DOHH2 (cell line): ENCODE measurements at regions not wholly inside any gene's neighbourhood (a gene's known extent, or its start where the extent isn't known, plus 50 kb on each side); places are given as distances from the start of the nearest gene placed in this dataset.
"Not testable (repeated sequence)": the region's sequence is repeated elsewhere in the genome, so short reads cannot be mapped to it uniquely, and the experiment has no call there.

Experiments
- H3F3A ChIP-seq: fragments of 200-600 bp; sonication (generic), shearing (Covaris generic); 2 replicates; pipeline ENCODE4 v1.6.0; 2016; ENCODE audit warnings: antibody characterized with exemption, mild to moderate bottlenecking; ENCODE audit not compliant: control insufficient read depth, insufficient read depth
- H3K27ac ChIP-seq: fragments of 200-600 bp; sonication (generic); 2 replicates; pipeline ENCODE4 v1.5.1; 2014; ENCODE audit warnings: low read depth, mild to moderate bottlenecking, low read length, moderate library complexity
- H3K27me3 ChIP-seq: fragments of 200-600 bp; sonication (generic); 2 replicates; pipeline ENCODE4 v1.6.1; 2014; ENCODE audit warnings: mild to moderate bottlenecking, low read length, mixed read lengths; ENCODE audit not compliant: control insufficient read depth
- H3K36me3 ChIP-seq: fragments of 200-600 bp; sonication (generic); 2 replicates; pipeline ENCODE4 v1.6.1; 2014; ENCODE audit warnings: mild to moderate bottlenecking, low read length, moderate library complexity, mixed read lengths; ENCODE audit not compliant: control insufficient read depth
- H3K4me1 ChIP-seq: fragments of 200-600 bp; sonication (generic); 2 replicates; pipeline ENCODE4 v1.6.1; 2014; ENCODE audit warnings: mild to moderate bottlenecking, low read length, mixed read lengths; ENCODE audit not compliant: control insufficient read depth
- H3K4me2 ChIP-seq: fragments of 200-600 bp; sonication (generic); 2 replicates; pipeline ENCODE4 v1.6.0; 2014; ENCODE audit warnings: mild to moderate bottlenecking, low read length, moderate library complexity
- H3K4me3 ChIP-seq: fragments of 200-600 bp; sonication (generic); 2 replicates; pipeline ENCODE4 v1.5.1; 2014; ENCODE audit warnings: mild to moderate bottlenecking, low read length, mixed read lengths
- H3K79me2 ChIP-seq: fragments of 200-600 bp; sonication (generic); 2 replicates; pipeline ENCODE4 v1.6.1; 2014; ENCODE audit warnings: mild to moderate bottlenecking, low read length, mixed read lengths; ENCODE audit not compliant: control insufficient read depth
- H3K9me2 ChIP-seq: fragments of 200-600 bp; sonication (generic); replicated peaks from 2 replicates; pipeline ENCODE4 v1.6.1; 2014; ENCODE audit warnings: mild to moderate bottlenecking, low read length, mixed read lengths; ENCODE audit not compliant: control insufficient read depth
- H3K9me3 ChIP-seq: fragments of 200-600 bp; sonication (generic); 2 replicates; pipeline ENCODE4 v1.6.1; 2014; ENCODE audit warnings: antibody characterized with exemption, low read length, mixed read lengths; ENCODE audit not compliant: control insufficient read depth, insufficient read depth
- H4K20me1 ChIP-seq: fragments of 200-600 bp; sonication (generic); 2 replicates; pipeline ENCODE4 v1.6.0; 2014; ENCODE audit warnings: low read depth, mild to moderate bottlenecking, antibody characterized with exemption, low read length, moderate library complexity; ENCODE audit not compliant: control insufficient read depth, insufficient read depth
- EZH2phosphoT487 ChIP-seq: fragments of 200-600 bp; sonication (generic); IDR thresholded peaks from 2 replicates; pipeline ENCODE4 v1.6.1; 2017; ENCODE audit warnings: borderline replicate concordance, mild to moderate bottlenecking, antibody characterized with exemption, low read length, moderate library complexity, mixed read lengths
- TF ChIP-seq, protein P1 (sequence below): fragments of 200-600 bp; sonication (generic); IDR thresholded peaks from one replicate; pipeline ENCODE4 v1.5.1; 2014; ENCODE audit warnings: antibody characterized with exemption, mild to moderate bottlenecking, low read depth, low read length; ENCODE audit not compliant: poor library complexity, severe bottlenecking

DNA sequence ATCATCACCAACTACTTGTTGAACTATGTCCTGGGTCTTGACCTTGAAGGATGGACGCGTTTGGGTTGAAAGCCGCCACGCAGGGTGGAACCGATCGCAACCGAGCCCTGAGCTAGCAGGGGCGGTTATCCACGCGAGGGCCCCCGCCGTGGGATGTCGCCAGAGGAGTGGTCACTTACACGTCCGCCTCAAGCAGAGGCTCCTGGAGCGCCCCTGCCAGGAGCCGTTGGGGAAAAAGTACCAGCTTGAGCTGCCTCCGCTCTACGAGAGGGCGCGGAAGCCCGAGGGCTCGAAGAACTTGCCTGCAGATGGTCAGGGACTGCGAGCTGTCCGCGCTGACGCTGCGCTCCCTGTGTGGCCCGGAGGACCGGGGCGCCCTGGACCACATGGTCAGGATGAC lies 100.7 kb upstream of the OR4C13 start:
- Histone ChIP-seq H3K79me2 (no peaks in the 10 kb centered on the region), H3K4me2 (no peak overlapping the region), H3K4me3 (no peak overlapping the region), H3F3A (no peaks in the 10 kb centered on the region), H3K36me3 (no peaks in the 10 kb centered on the region), H3K9me3 (no peaks in the 10 kb centered on the region), H3K27me3 (no peaks in the 10 kb centered on the region), H3K9me2 (no peaks in the 10 kb centered on the region), H4K20me1 (no peaks in the 10 kb centered on the region), H3K27ac (no peak overlapping the region), H3K4me1 (no peaks in the 10 kb centered on the region)
- TF ChIP-seq, protein P1, sequence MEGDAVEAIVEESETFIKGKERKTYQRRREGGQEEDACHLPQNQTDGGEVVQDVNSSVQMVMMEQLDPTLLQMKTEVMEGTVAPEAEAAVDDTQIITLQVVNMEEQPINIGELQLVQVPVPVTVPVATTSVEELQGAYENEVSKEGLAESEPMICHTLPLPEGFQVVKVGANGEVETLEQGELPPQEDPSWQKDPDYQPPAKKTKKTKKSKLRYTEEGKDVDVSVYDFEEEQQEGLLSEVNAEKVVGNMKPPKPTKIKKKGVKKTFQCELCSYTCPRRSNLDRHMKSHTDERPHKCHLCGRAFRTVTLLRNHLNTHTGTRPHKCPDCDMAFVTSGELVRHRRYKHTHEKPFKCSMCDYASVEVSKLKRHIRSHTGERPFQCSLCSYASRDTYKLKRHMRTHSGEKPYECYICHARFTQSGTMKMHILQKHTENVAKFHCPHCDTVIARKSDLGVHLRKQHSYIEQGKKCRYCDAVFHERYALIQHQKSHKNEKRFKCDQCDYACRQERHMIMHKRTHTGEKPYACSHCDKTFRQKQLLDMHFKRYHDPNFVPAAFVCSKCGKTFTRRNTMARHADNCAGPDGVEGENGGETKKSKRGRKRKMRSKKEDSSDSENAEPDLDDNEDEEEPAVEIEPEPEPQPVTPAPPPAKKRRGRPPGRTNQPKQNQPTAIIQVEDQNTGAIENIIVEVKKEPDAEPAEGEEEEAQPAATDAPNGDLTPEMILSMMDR = no peak
- no peak for TF ChIP-seq EZH2phosphoT487

DNA sequence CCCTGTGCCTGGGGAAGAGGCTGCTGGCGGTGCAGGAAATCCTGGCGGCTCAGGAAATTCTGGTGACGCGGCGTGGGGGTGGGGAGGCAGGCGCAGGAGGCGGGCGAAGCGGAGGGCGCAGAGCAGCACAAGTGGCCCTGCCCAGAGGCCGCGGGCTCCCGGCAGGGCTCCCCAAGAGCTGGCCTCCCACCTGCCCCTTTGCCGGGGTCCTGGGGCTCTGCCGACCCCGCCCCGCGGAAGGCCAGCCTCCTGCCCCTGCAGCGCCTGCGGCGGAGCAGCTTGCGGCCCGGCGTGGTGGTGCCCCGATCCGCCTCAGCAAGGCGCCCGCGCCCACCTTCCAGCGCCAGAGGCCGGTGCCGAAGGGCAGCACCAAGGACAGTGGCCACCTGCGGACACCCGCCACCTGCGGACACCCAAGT lies 100.2 kb upstream of the OR4C13 start:
- H4K20me1 ChIP-seq = no peaks in the 10 kb centered on the region
- no peaks in the 10 kb centered on the region for H3K9me3 ChIP-seq
- no peak overlapping the region for H3K27ac ChIP-seq
- no peaks in the 10 kb centered on the region for H3K9me2 ChIP-seq
- H3K4me2 ChIP-seq = no peak overlapping the region
- H3K27me3 ChIP-seq = no peaks in the 10 kb centered on the region
- no peaks in the 10 kb centered on the region for H3K79me2 ChIP-seq
- H3K36me3 ChIP-seq = no peaks in the 10 kb centered on the region
- no peaks in the 10 kb centered on the region for H3K4me1 ChIP-seq
- no peak overlapping the region for H3K4me3 ChIP-seq
- no peak for TF ChIP-seq EZH2phosphoT487
- TF ChIP-seq, protein P1 = no peak
- no peaks in the 10 kb centered on the region for H3F3A ChIP-seq

DNA sequence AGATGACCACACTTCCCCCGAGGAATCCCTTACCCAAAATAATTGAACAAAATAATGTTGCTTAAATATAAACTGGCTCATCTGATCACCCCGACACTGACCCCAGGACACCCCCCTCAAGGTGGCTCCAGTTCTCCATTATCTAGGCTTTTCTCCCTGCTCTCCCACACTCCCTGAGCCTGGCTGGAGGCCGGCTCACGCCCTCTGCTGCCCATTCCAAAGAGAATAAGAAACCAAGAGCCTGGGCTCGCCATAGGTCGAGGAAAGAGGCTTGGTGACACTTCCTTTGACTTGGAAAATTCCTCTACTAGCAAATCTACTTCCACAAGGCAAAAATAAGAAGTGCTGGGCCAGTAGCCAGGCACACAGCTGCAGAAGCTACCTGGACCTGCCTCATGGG lies 63.3 kb upstream of the OR4C13 start:
- not testable (repeated sequence) for H3K4me1 ChIP-seq, H3K27me3 ChIP-seq, H4K20me1 ChIP-seq, H3K36me3 ChIP-seq, H3F3A ChIP-seq, H3K4me3 ChIP-seq, H3K79me2 ChIP-seq, H3K9me2 ChIP-seq, H3K4me2 ChIP-seq, H3K9me3 ChIP-seq, H3K27ac ChIP-seq

DNA sequence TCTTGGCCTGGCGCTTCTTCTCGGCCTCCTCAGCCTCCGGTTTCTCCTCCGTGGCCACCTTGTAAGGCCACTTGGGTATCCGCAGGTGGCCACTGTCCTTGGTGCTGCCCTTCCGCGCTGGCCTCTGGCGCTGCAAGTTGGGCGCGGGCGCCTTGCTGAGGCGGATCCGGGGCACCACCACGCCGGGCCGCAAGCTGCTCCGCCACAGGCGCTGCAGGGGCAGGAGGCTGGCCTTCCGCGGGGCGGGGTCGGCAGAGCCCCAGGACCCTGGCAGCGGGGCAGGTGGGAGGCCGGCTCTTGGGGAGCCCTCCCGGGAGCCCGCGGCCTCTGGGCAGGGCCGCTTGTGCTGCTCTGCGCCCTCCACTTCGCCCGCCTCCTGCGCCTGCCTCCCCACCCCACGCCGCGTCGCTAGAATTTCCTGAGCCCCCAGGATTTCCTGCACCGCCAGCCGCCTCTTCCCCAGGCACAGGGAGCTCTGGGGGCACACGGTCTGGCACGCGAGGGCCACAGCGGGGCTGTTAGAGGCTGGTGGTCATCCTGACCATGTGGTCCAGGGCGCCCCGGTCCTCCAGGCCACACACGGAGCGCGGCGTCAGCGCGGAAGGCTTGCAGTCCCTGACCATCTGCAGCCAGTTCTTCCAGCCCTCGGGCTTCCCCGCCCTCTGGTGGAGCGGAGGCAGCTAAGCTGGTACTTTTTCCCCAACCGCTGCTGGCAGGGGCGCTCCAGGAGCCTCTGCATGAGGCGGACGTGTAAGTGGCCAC lies 60.1 kb upstream of the OR4C13 start:
- H3K9me3 ChIP-seq, H3K36me3 ChIP-seq, H3K27me3 ChIP-seq, H3K79me2 ChIP-seq, H3K27ac ChIP-seq, H3K4me2 ChIP-seq, H4K20me1 ChIP-seq, H3K4me1 ChIP-seq, H3K4me3 ChIP-seq, H3F3A ChIP-seq, H3K9me2 ChIP-seq: not testable (repeated sequence)

DNA sequence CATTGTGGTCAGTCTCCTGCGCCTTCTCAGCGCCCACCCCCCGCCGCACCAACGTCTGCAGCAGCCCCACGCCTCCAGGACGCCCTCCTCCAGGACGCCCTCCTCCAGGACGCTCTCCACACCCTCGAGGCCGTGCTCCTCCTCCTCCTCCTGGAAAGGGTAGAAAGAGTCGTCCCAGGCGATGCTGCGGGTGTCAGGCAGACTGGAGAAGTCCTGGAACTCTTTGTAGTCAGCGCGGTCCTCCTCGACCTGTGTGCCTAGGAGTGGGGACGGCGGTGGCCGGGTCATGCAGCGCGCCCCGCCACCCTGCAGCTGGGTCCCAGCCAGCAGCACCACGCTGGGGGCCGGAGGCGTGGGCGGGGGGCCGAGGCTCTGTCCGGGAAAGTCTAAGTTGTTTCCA lies 58.7 kb upstream of the OR4C13 start:
- H3K9me3 ChIP-seq, H3K36me3 ChIP-seq, H3K4me1 ChIP-seq, H4K20me1 ChIP-seq, H3K27ac ChIP-seq, H3K79me2 ChIP-seq, H3K4me3 ChIP-seq, H3K4me2 ChIP-seq, H3K9me2 ChIP-seq, H3K27me3 ChIP-seq, H3F3A ChIP-seq: not testable (repeated sequence)
